ENCODE measurements at regions not wholly inside any gene's neighbourhood (a gene's known extent, or its start where the extent isn't known, plus 50 kb on each side); places are given as distances from the start of the nearest gene placed in this dataset.

DNA sequence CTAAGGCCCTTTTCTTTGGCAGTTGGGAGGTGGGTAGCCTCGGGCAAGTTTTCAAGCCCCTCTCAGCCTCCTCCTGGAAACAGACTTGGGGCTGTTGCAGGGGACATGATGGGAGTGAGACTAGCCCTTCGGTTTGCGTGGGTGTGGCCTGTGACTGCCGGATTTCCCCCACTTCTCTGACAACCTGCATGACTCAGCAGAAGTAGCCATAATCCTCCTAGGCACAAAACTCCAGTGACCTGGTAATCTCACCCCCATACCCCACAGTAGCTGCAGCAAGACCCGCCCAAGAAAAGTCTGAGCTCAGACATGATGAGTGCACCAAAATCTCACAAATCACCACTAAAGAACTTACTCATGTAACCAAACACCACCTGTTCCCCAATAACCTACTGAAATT lies 433.7 kb upstream of the AMOT start:
- TF ChIP-seq, protein P1, sequence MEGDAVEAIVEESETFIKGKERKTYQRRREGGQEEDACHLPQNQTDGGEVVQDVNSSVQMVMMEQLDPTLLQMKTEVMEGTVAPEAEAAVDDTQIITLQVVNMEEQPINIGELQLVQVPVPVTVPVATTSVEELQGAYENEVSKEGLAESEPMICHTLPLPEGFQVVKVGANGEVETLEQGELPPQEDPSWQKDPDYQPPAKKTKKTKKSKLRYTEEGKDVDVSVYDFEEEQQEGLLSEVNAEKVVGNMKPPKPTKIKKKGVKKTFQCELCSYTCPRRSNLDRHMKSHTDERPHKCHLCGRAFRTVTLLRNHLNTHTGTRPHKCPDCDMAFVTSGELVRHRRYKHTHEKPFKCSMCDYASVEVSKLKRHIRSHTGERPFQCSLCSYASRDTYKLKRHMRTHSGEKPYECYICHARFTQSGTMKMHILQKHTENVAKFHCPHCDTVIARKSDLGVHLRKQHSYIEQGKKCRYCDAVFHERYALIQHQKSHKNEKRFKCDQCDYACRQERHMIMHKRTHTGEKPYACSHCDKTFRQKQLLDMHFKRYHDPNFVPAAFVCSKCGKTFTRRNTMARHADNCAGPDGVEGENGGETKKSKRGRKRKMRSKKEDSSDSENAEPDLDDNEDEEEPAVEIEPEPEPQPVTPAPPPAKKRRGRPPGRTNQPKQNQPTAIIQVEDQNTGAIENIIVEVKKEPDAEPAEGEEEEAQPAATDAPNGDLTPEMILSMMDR (IDR thresholded peaks at IDR 0.05; ENCODE audit: insufficient read depth, low read length, poor library complexity, severe bottlenecking) = no peak
- no peak for TF ChIP-seq EZH2phosphoT487 (conservative IDR thresholded peaks at IDR 0.05; ENCODE audit: low read length)
